Lower leg skin (tissue), 3 donors: ENCODE measurements at regions not wholly inside any gene's neighbourhood (a gene's known extent, or its start where the extent isn't known, plus 50 kb on each side); places are given as distances from the start of the nearest gene placed in this dataset.

Experiments
- CTCF ChIP-seq, 3 donors: fragments of 450-650 bp; IDR thresholded peaks; one replicate each; pipeline ENCODE4 v1.5.1; 2016; ENCODE audit warnings: antibody characterized with exemption in 3 of 3, mild to moderate bottlenecking in 3 of 3, moderate library complexity in 2 of 3
- POLR2A ChIP-seq, 2 donors: fragments of 450-650 bp; IDR thresholded peaks; one replicate each; pipeline ENCODE4 v1.6.1; 2016 to 2017; ENCODE audit warnings: antibody characterized with exemption in 2 of 2, mild to moderate bottlenecking in 1 of 2, moderate library complexity in 1 of 2

- TF ChIP-seq CTCF (IDR thresholded peaks at IDR 0.05): no peak
- TF ChIP-seq POLR2A (IDR thresholded peaks at IDR 0.05): no peak
Measured at GRCh38 chr9:25415718-25416117, 262.5 kb downstream of the TUSC1 start.
